Tibial nerve (tissue), 4 donors: ENCODE measurements at regions not wholly inside any gene's neighbourhood (a gene's known extent, or its start where the extent isn't known, plus 50 kb on each side); places are given as distances from the start of the nearest gene placed in this dataset.

Experiments used
- EP300 ChIP-seq, 2 donors: sonication (generic); formaldehyde crosslinking; IDR thresholded peaks; one replicate each; pipeline ENCODE4 v1.6.1; 2017; ENCODE audit warnings: antibody characterized with exemption in 2 of 2, mild to moderate bottlenecking in 1 of 2
- POLR2A ChIP-seq, 2 donors: fragments of 450-650 bp; IDR thresholded peaks; one replicate each; pipeline ENCODE4 v1.6.1; 2017; ENCODE audit warnings: antibody characterized with exemption in 2 of 2, mild to moderate bottlenecking in 2 of 2, moderate library complexity in 2 of 2
- TF ChIP-seq, protein P1 (sequence below), 5 experiments: fragments of 200-600 bp in 3 of 5; fragments of 450-650 bp in 2 of 5; sonication (generic) in 3 of 5; IDR thresholded peaks; one replicate each; pipeline ENCODE4 v1.5.1; 2016 to 2019; ENCODE audit warnings: antibody characterized with exemption in 5 of 5, mild to moderate bottlenecking in 3 of 5, moderate library complexity in 2 of 5

DNA sequence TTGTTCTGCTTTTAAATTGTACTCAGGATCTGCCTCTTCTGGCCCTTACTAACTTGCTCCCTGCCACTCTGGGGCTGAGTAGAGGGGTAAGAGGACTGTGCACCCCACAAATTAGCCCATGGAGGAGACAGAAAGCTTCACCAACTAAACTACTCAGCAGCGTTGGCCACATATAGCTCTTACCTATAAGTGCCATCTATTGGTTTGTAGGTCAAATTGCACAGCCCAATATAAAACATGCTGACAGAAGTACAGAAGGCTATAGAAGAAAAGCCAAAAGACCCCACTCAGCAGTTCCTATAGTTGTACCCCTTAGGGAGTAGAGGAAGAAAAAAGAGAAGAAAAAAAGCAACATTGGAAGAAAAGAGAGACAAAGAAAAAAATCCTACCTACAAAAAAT lies 341.2 kb upstream of the FMR1 start:
- TF ChIP-seq, protein P1, sequence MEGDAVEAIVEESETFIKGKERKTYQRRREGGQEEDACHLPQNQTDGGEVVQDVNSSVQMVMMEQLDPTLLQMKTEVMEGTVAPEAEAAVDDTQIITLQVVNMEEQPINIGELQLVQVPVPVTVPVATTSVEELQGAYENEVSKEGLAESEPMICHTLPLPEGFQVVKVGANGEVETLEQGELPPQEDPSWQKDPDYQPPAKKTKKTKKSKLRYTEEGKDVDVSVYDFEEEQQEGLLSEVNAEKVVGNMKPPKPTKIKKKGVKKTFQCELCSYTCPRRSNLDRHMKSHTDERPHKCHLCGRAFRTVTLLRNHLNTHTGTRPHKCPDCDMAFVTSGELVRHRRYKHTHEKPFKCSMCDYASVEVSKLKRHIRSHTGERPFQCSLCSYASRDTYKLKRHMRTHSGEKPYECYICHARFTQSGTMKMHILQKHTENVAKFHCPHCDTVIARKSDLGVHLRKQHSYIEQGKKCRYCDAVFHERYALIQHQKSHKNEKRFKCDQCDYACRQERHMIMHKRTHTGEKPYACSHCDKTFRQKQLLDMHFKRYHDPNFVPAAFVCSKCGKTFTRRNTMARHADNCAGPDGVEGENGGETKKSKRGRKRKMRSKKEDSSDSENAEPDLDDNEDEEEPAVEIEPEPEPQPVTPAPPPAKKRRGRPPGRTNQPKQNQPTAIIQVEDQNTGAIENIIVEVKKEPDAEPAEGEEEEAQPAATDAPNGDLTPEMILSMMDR (IDR thresholded peaks at IDR 0.05) = no peak
- TF ChIP-seq POLR2A (IDR thresholded peaks at IDR 0.05) = no peak
- no peak for TF ChIP-seq EP300 (IDR thresholded peaks at IDR 0.05)
